GM12892 (cell line): ENCODE measurements at regions not wholly inside any gene's neighbourhood (a gene's known extent, or its start where the extent isn't known, plus 50 kb on each side); places are given as distances from the start of the nearest gene placed in this dataset.

Source experiments
- DNase-seq: peaks from one replicate; pipeline ENCODE4 v3.0.0; 2011; ENCODE audit not compliant: insufficient read length
- FAIRE-seq: peaks from 2 replicates; lab custom pipeline; 2011; peaks lifted over from hg19 to GRCh38; lab: Jason Lieb, UNC
- POLR2A ChIP-seq: IDR thresholded peaks from 2 replicates; pipeline ENCODE4 v1.6.1; 2011; ENCODE audit warnings: low read depth, low read length, control low read depth
- POLR2AphosphoS5 ChIP-seq: IDR thresholded peaks from 2 replicates; pipeline ENCODE4 v1.6.1; 2011; ENCODE audit warnings: low read depth, low read length, control low read depth
- TAF1 ChIP-seq: IDR thresholded peaks from 2 replicates; pipeline ENCODE4 v1.6.1; 2011; ENCODE audit warnings: low read depth, mild to moderate bottlenecking, control low read depth, low read length, borderline replicate concordance

GRCh38 chr9:115378241-115378640 lies 260.3 kb upstream of the TNC start:
- FAIRE-seq (no peak), DNase-seq (no peak)
- TF ChIP-seq POLR2AphosphoS5, result no peak

GRCh38 chr9:115378758-115379157 lies 260.8 kb upstream of the TNC start:
- TF ChIP-seq POLR2AphosphoS5, result no peak
- TF ChIP-seq TAF1, result no peak
- TF ChIP-seq POLR2A, result no peak
- no peak for DNase-seq
- FAIRE-seq, result no peak

- DNase-seq, result no peak
- TF ChIP-seq POLR2AphosphoS5 (no peak), TAF1 (no peak), POLR2A (no peak)
- FAIRE-seq, result no peak
These were observed 261.8 kb upstream of the TNC start for GRCh38 chr9:115379719-115380118.

DNA sequence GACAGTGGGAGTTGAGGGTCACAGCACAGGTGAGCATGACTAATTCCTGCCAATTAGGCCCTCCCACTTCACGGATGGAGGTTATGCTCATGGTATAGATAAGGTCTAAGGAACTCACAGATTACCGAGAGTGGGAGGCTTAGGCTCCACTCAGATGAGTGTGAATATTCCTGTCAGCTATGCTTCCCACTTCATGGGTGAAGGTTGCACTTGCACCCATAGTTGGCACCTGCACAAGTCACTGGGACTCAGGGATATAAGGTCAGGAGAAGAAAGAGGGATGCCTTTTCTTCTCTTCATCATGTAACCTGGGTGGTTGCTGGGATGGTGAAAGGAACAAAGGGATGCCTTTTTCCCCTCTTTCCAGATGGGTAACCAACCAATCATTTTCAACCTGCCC lies 264.9 kb upstream of the TNC start:
- DNase-seq (no peak), FAIRE-seq (no peak)
- TF ChIP-seq POLR2A (no peak), TAF1 (no peak), POLR2AphosphoS5 (no peak)

DNA sequence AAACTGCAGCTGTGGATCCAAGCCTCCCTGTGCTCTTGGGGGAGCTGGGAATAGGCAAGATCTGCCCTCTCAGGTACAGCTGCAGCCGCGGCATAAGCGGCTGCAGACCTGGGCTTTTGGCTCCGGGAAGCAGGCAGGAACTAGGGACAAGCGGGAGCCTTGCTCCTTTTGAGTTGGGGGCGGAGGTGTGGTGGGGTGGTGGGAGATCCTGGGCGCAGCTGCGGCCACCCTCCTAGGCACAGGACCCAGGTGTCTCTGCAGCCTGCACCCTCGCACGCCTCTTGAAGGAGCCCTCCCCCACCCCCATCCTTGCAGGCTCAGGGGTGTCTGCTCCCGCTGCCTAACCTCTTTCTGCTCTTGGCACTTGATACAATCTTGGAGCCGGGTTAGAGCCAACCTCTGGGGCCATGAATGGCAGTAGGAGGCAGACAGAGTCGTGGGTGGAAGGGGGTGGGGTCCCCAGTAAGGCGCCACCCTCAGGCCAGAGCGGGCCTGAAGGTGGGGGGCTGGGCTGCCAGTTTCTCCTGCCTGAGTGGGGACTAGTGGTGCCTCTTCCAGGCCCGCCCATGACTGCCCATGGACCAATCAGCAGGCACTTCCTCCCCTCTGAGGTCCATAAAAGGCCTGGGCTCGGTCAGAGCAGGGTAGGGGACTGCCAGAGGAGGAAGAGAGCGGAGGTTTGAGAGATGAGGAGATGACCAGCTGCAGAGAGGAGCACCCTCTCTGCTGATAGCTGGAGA lies 267.6 kb upstream of the TNC start:
- FAIRE-seq (no peak), DNase-seq (no peak)
- no peak for TF ChIP-seq POLR2A

DNA sequence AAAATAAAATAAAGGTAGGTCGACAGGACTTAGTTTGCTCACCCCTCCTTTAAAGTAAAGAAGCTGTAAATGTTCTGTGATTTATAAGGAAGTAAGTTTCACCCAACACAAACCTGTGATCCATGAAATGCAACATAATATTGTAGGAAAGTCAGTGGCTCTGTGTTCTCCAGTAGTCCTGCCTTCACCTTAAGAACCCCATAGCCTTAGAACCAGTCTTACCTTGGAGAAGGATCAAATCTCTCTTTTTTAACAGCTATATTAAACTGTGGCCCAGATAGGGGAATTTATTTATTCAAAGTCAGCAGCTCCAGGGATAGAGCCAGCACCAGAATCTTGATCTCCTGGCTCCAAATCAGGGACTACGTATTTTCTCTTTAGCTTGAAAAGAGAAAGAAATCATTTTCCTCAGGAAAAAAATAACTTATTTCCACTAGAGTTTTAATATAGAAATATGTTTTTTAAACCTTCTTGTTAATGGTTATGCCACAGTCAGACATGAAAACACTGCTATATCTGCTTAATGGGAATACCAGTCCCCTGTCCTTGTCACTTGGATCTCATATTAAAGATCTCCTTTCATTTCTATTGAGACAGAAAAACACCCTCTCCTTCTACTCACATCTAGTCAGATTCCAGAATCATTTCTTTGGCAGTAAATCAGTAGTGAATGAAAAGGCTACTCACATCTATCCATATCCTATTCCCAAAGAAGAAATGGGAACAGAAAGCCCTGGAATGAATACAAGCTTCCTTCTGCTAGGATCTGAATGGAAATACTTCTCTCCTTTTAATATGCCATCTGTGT lies 269.2 kb upstream of the TNC start:
- TF ChIP-seq TAF1 (no peak), POLR2AphosphoS5 (no peak), POLR2A (no peak)
- DNase-seq (no peak), FAIRE-seq (no peak)

- FAIRE-seq (no peak), DNase-seq (no peak)
- no peak for TF ChIP-seq POLR2A
- TF ChIP-seq POLR2AphosphoS5, result no peak
- no peak for TF ChIP-seq TAF1
These were observed 273.3 kb upstream of the TNC start for GRCh38 chr9:115391168-115391825.

DNA sequence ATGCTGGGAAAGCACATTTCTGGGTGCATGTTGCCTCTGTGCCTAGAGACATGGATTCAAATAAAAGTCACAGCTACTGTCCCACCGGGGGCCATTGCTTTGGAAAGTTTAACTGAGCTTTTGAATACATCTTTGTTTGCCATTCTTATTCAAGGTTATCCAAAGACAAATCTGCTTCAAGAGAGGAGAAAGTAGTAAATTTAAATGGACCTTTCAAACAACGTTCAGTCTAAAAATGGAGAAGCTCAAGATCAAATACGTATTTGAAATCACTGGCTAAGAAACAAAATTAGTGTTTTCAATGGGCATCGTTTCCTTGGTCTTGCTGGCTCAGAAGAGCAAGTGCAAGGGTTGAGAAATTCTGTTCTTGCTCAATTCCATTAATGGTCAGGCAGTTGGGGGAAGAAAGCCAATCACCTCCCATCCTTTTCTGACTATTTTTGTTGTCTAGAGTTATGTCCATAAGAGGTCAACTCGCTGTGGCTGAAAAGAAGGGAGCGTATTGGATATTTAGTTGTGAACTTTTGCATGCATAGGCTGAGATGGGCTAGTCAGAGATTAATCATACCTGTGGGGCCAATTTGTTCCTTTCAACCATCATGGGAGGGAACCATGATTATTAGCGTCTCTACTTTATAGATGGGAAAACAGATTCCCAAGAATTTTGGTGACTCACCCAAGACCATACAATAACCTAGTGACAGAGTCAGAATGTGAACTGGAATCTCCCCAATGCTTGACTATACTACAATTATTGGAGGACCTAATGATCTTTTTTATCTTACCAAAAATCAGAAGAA lies 276.2 kb upstream of the TNC start:
- FAIRE-seq, result no peak
- TF ChIP-seq POLR2AphosphoS5 (no peak), TAF1 (no peak), POLR2A (no peak)
- DNase-seq, result no peak

GRCh38 chr9:115395511-115396021 lies 277.6 kb upstream of the TNC start:
- TF ChIP-seq POLR2AphosphoS5, result no peak
- no peak for TF ChIP-seq POLR2A
- no peak for TF ChIP-seq TAF1
- no peak for FAIRE-seq
- DNase-seq, result no peak

DNA sequence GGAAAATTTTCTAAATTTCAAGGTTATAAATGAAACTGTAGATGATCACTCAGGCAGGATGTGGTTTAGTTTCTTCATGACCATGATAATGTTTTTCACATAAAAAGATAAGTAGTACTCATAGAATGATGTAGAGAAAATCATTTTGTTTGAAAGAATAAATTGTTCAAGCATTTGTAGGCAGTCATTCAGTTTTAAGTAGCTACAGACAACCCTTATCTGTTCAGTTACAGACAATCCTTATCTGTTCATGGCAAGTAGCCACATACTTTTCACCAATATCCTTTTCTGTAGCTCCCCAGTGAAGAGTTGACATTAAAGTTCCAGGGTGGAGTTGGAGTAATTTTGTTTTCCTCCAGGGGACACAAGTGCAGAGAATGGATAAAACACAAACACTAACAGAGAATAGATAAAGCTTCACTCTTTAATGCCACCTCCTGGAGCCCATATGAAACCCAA lies 278.1 kb upstream of the TNC start:
- FAIRE-seq (no peak), DNase-seq (no peak)
- TF ChIP-seq POLR2A, result no peak
